ENCODE measurements at regions not wholly inside any gene's neighbourhood (a gene's known extent, or its start where the extent isn't known, plus 50 kb on each side); places are given as distances from the start of the nearest gene placed in this dataset.

DNA sequence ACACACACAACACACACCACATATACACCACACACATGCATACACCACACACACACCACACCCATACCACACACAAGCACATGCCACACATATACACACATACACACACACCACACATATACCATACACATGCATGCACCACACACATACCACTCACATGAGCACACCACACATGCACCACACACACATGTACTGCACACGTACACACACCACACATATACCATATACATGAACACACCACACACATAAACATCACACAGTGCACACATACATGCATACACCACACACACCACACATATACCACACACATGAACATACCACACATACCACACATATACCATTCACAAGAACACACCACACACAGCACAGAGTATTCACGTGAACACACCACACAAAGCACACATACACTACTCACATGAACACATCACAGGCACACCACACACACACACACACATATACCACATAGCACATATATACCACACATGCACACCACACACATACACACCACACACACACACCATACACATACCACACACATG is 219.9 kb upstream of the RAB6C start:
- TF ChIP-seq, protein P1, sequence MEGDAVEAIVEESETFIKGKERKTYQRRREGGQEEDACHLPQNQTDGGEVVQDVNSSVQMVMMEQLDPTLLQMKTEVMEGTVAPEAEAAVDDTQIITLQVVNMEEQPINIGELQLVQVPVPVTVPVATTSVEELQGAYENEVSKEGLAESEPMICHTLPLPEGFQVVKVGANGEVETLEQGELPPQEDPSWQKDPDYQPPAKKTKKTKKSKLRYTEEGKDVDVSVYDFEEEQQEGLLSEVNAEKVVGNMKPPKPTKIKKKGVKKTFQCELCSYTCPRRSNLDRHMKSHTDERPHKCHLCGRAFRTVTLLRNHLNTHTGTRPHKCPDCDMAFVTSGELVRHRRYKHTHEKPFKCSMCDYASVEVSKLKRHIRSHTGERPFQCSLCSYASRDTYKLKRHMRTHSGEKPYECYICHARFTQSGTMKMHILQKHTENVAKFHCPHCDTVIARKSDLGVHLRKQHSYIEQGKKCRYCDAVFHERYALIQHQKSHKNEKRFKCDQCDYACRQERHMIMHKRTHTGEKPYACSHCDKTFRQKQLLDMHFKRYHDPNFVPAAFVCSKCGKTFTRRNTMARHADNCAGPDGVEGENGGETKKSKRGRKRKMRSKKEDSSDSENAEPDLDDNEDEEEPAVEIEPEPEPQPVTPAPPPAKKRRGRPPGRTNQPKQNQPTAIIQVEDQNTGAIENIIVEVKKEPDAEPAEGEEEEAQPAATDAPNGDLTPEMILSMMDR (IDR thresholded peaks at IDR 0.05): no peak
- WGBS, 3 donors: 94 to 100% (median 95%) methylated on average over 2 of the region's 2 CpGs

DNA sequence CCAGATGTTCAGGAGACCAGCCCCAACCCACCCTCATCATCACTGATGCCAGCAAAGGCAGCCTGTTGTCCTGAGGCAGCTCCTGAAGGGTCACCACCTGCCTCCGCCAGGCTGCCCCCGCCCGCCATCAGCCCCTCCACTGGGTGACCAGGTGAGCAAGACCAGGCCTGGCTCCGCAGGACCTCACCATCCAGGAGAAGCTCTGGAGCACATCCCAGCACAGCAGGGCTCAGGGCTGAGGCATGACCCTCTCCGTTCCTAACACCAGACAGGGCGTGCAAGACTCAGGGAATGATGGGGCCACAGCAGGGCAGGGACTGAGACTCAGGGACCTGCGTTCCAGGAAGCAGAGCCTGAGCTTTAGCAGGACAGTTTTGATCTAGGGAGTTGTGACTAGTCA is 218.8 kb upstream of the RAB6C start:
- no peak for ATAC-seq
- Histone ChIP-seq H3K4me3 (no peak overlapping the region), H3K27me3 (ENCODE audit: insufficient read depth in 3 of 3, low read length in 2 of 3) (peaks cover 0 to 2% (median 0%) of the 10 kb centered on the region in 3 donors), H3K27ac (no peak overlapping the region), H3K36me3 (ENCODE audit: insufficient read depth in 1 of 2, low read depth in 1 of 2) (no peaks in the 10 kb centered on the region), H3K4me1 (peaks cover 6% of the 10 kb centered on the region), H3K9me3 (no peaks in the 10 kb centered on the region)
- WGBS, 3 donors: 93 to 96% (median 94%) methylated on average over 7 of the region's 7 CpGs
- intact Hi-C loops (cut with DNase I): no loop called here
- no peak for DNase-seq
- TF ChIP-seq, protein P1 (IDR thresholded peaks at IDR 0.05): no peak

More for the DNA sequence above, 219.9 kb upstream of the RAB6C start:
- Histone ChIP-seq H3K27me3 (ENCODE audit: insufficient read depth in 3 of 3, low read length in 2 of 3) (peaks cover 0 to 2% (median 0%) of the 10 kb centered on the region in 3 donors), H3K4me3 (no peak overlapping the region), H3K36me3 (ENCODE audit: insufficient read depth in 1 of 2, low read depth in 1 of 2) (no peaks in the 10 kb centered on the region), H3K4me1 (peaks cover 6% of the 10 kb centered on the region), H3K9me3 (no peaks in the 10 kb centered on the region), H3K27ac (no peak overlapping the region)
- intact Hi-C loops (cut with DNase I): no loop called here
- no peak for ATAC-seq
- DNase-seq: no peak

DNA sequence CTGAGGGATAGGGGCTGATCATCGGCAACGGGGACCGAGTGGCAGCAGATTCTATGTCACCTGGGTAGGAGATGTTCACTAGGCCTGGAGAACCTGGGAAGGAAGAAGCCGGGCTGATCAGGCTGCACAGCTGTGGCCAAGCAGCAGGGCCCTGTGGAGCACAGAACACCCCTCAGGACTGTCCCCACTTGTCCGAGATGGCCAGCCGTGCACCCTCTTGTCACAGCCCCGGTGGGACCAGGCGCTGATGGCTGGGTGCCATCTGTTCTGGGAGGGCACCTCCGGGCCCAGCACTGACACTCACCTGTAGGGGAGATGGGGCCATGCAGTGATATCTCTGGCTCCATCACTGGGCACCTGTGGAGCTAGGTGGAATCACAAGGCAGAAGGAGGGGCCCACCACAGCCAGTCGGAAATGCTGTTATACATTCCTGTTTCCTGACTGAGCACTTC is 217.9 kb upstream of the RAB6C start:
- Histone ChIP-seq H3K27me3 (ENCODE audit: insufficient read depth in 3 of 3, low read length in 2 of 3) (peaks cover 0 to 2% (median 0%) of the 10 kb centered on the region in 3 donors), H3K9me3 (no peaks in the 10 kb centered on the region), H3K27ac (no peak overlapping the region), H3K4me1 (peaks cover 6% of the 10 kb centered on the region), H3K36me3 (ENCODE audit: insufficient read depth in 1 of 2, low read depth in 1 of 2) (no peaks in the 10 kb centered on the region), H3K4me3 (no peak overlapping the region)
- TF ChIP-seq, protein P1 (IDR thresholded peaks at IDR 0.05): no peak
- 88 to 93% (median 92%) methylated on average over 10 of the region's 10 CpGs for WGBS, 3 donors
- no peak for DNase-seq
- intact Hi-C loops (cut with DNase I): no loop called here
- no peak for ATAC-seq

DNA sequence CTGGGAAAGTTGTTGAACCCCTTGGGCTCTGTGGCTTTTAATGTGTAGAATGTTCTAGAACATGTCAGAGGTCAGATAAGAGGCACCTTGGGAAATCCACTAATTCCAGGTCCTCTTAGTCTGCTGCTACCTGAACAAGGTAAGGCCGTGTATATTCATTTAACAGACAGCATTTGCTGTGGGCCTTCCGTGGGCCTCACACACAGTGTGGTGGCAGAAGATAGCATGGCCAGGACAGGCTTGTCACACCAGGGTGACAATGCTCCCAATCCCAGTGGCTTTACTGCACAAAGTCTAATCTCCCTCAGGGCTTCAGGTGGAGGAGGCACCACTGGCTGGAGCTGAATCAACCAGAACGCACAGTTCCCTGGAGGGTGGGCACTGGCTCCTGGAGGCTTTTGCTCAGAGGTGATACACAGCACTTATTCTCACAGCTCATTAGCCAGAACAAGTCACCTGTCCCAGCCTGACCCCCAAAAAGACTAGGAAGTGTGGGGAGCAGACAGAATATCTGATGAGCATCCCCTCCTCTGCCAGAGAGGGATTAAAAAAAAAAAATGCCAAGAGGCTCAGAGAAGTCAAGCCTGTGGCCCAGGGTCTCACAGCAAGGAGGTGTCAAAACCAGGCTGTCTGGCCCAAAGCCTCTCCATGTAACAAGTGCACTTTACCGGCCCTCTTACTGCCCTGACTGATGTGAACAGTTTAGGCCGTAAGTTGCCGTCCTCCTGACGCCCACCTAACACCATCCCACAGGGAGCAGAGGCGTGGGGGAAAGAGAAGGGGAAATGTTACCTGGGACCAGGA is 216.9 kb upstream of the RAB6C start:
- DNase-seq (no peak), ATAC-seq (no peak)
- H3K4me3 ChIP-seq: no peak overlapping the region
- 88% methylated on average over 8 of the region's 8 CpGs for WGBS, 3 donors
- no peak overlapping the region for H3K27ac ChIP-seq
- H3K4me1 ChIP-seq: peaks cover 6% of the 10 kb centered on the region
- no peaks in the 10 kb centered on the region for H3K36me3 ChIP-seq (ENCODE audit: insufficient read depth in 1 of 2, low read depth in 1 of 2)
- no peaks in the 10 kb centered on the region for H3K9me3 ChIP-seq
- intact Hi-C loops (cut with DNase I): no loop called here
- TF ChIP-seq, protein P1 (IDR thresholded peaks at IDR 0.05): no peak
- peaks cover 0 to 2% (median 0%) of the 10 kb centered on the region in 3 donors for H3K27me3 ChIP-seq (ENCODE audit: insufficient read depth in 3 of 3, low read length in 2 of 3)

All from psoas muscle (tissue), 7 donors.